ENCODE measurements at regions not wholly inside any gene's neighbourhood (a gene's known extent, or its start where the extent isn't known, plus 50 kb on each side); places are given as distances from the start of the nearest gene placed in this dataset.

DNA sequence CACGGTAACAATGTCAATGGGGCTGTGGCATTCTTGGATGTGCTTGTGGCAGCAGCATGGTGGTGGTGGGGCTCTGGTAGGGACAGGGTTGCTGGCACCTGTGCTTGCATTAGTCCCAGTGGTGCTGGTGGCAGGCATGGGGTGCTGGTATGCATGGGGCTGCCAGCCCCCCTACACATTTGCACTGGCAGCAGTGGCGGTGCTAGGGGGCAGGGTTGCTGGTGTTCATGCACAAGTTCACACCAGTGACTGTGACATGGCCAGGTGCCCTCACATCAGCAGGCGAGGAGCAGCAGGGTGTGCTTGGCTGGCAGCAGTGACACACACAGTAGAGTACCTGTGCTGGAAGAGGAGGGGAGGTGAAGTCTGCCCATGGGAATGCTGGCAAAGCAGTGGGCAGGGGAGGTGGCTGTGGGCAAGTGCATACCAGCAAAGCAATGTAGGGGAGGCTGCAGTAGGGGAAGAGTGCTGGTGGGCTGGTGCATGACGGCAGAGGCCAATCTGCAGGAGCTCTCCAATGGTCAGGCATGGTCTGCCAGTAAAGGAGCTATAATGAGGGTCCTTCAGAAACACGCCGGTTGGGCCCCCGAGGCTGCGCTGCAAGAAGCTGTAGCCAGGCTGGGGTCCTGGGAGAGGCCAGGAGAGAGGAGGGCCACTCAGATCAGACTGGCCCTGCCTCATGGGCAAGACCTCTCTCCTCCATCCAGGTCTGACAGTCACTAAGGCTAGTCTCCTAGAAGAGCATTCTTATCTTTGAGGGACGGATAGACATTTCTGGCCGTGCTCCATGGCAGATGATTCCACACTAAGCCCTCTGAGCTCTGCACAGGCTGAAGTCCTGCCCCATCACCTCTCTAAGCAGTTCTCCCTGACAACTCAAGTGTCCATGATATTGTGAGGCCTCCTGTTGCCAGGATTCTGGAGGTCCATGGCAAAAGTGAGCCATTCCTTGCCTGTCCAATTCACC lies 406.4 kb downstream of the SEMA3D start:
- ATAC-seq (no peak), DNase-seq (ENCODE audit: low read depth, low spot score) (no peak)
- H3K36me3 ChIP-seq (ENCODE audit: control insufficient read depth, insufficient read depth, low read length): no peaks in the 10 kb centered on the region
- intact Hi-C loops (cut with micrococcal nuclease; ENCODE audit: unreplicated experiment) (no loop called here), in situ Hi-C loops (cut with HindIII; ENCODE audit: low pct_unique_long_range_greater_than_20kb, low sequenced_read_pairs) (no loop called here)
- no peak overlapping the region; the same call in 1 of the 2 replicates for H3K27ac ChIP-seq (ENCODE audit: low read length)
- POLR2A ChIA-PET: no interaction called here
- CTCF ChIA-PET: no interaction called here
- no peaks in the 10 kb centered on the region for H3K9me3 ChIP-seq (ENCODE audit: control insufficient read depth, insufficient read depth, low read depth, low read length)
- peaks cover 3% of the 10 kb centered on the region; the same call in 1 of the 2 replicates for H3K4me1 ChIP-seq (ENCODE audit: control insufficient read depth, insufficient read depth, low read length)
- BruUV-seq (replicated peaks): no TSS peak
- H3K27me3 ChIP-seq (ENCODE audit: control insufficient read depth, insufficient read depth, low read length): no peaks in the 10 kb centered on the region
- TF ChIP-seq POLR2AphosphoS5 (IDR thresholded peaks at IDR 0.05; ENCODE audit: low read depth, low read length) (no peak), CTCF (IDR thresholded peaks at IDR 0.05) (no peak), SIN3A (IDR thresholded peaks at IDR 0.05; ENCODE audit: borderline replicate concordance, insufficient read depth, low read depth, low read length) (no peak), TCF7L2 (IDR thresholded peaks at IDR 0.05; ENCODE audit: low read depth, low read length) (no peak)
- TF ChIP-seq, protein P1, sequence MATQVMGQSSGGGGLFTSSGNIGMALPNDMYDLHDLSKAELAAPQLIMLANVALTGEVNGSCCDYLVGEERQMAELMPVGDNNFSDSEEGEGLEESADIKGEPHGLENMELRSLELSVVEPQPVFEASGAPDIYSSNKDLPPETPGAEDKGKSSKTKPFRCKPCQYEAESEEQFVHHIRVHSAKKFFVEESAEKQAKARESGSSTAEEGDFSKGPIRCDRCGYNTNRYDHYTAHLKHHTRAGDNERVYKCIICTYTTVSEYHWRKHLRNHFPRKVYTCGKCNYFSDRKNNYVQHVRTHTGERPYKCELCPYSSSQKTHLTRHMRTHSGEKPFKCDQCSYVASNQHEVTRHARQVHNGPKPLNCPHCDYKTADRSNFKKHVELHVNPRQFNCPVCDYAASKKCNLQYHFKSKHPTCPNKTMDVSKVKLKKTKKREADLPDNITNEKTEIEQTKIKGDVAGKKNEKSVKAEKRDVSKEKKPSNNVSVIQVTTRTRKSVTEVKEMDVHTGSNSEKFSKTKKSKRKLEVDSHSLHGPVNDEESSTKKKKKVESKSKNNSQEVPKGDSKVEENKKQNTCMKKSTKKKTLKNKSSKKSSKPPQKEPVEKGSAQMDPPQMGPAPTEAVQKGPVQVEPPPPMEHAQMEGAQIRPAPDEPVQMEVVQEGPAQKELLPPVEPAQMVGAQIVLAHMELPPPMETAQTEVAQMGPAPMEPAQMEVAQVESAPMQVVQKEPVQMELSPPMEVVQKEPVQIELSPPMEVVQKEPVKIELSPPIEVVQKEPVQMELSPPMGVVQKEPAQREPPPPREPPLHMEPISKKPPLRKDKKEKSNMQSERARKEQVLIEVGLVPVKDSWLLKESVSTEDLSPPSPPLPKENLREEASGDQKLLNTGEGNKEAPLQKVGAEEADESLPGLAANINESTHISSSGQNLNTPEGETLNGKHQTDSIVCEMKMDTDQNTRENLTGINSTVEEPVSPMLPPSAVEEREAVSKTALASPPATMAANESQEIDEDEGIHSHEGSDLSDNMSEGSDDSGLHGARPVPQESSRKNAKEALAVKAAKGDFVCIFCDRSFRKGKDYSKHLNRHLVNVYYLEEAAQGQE (IDR thresholded peaks at IDR 0.05; ENCODE audit: insufficient read depth in 1 of 2, low read depth in 2 of 2, low read length in 1 of 2): no peak
- no peak overlapping the region for H3K4me3 ChIP-seq (ENCODE audit: low read depth in 2 of 2, low read length in 2 of 2)

- no peaks in the 10 kb centered on the region for H3K36me3 ChIP-seq (ENCODE audit: control insufficient read depth, insufficient read depth, low read length)
- no peaks in the 10 kb centered on the region for H3K4me1 ChIP-seq (ENCODE audit: control insufficient read depth, insufficient read depth, low read length)
- no peaks in the 10 kb centered on the region for H3K9me3 ChIP-seq (ENCODE audit: control insufficient read depth, insufficient read depth, low read depth, low read length)
- ChIA-PET POLR2A (no interaction called here), CTCF (no interaction called here)
- no peak overlapping the region for H3K4me3 ChIP-seq (ENCODE audit: low read depth in 2 of 2, low read length in 2 of 2)
- H3K27ac ChIP-seq (ENCODE audit: low read length): no peak overlapping the region
- DNase-seq (ENCODE audit: low read depth, low spot score): no peak
- no peaks in the 10 kb centered on the region for H3K27me3 ChIP-seq (ENCODE audit: control insufficient read depth, insufficient read depth, low read length)
- in situ Hi-C loops (cut with HindIII; ENCODE audit: low pct_unique_long_range_greater_than_20kb, low sequenced_read_pairs): no loop called here
- TF ChIP-seq POLR2AphosphoS5 (IDR thresholded peaks at IDR 0.05; ENCODE audit: low read depth, low read length): no peak
- TF ChIP-seq SIN3A (IDR thresholded peaks at IDR 0.05; ENCODE audit: borderline replicate concordance, insufficient read depth, low read depth, low read length): no peak
- TF ChIP-seq, protein P1 (IDR thresholded peaks at IDR 0.05; ENCODE audit: insufficient read depth in 1 of 2, low read depth in 2 of 2, low read length in 1 of 2): no peak
- TF ChIP-seq TCF7L2 (IDR thresholded peaks at IDR 0.05; ENCODE audit: low read depth, low read length): no peak
- TF ChIP-seq CTCF (IDR thresholded peaks at IDR 0.05): no peak
- no TSS peak for BruUV-seq (replicated peaks)
- no peak for ATAC-seq
- intact Hi-C loops (cut with micrococcal nuclease; ENCODE audit: unreplicated experiment): no loop called here
These were observed 429.1 kb downstream of the SEMA3D start for GRCh38 chr7:84757761-84758160.
